Astrocyte (in vitro differentiated cells and primary cell): ENCODE measurements at regions not wholly inside any gene's neighbourhood (a gene's known extent, or its start where the extent isn't known, plus 50 kb on each side); places are given as distances from the start of the nearest gene placed in this dataset.

Source experiments
- CTCF ChIP-seq: IDR thresholded peaks from 2 replicates; pipeline ENCODE4 v1.5.1; 2011; ENCODE audit warnings: low read depth, mild to moderate bottlenecking, inconsistent platforms, low read length, moderate library complexity; ENCODE audit not compliant: insufficient read depth
- EZH2 ChIP-seq: IDR thresholded peaks from 2 replicates; pipeline ENCODE4 v1.6.1; 2012; ENCODE audit warnings: mild to moderate bottlenecking, low read length, inconsistent platforms; ENCODE audit not compliant: insufficient read depth

- TF ChIP-seq CTCF (no peak), EZH2 (no peak)
Observed at GRCh38 chr20:47865912-47866311, 80.6 kb upstream of the SULF2 start.
